ENCODE measurements at regions not wholly inside any gene's neighbourhood (a gene's known extent, or its start where the extent isn't known, plus 50 kb on each side); places are given as distances from the start of the nearest gene placed in this dataset.

DNA sequence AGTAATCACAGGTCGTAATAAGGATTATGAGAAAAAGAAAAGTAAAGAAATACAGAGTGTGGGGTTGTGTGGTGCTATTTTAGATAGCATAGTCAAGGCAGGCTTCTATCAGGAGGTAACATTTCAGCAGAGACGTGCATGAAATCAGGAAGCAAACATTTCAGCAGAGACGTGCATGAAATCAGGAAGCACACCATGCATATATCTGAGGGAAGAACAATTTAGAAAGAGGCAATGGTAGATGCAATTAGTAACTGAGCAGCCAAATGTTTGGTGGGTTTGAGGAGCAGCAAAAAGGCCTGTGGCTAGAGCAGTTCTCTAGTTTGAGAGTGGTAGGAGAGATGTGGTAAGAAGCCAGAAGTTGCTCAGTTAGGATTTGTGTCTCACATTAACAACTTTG lies 713.7 kb downstream of the ADCYAP1 start:
- H3K27me3 ChIP-seq (ENCODE audit: insufficient read depth, low read length) = no peaks in the 10 kb centered on the region
- no peak overlapping the region for H3K4me3 ChIP-seq (ENCODE audit: insufficient read depth, low read length)
- no peaks in the 10 kb centered on the region for H3K36me3 ChIP-seq (ENCODE audit: insufficient read depth, low read length)
- H3K9me3 ChIP-seq (ENCODE audit: low read depth, low read length) = peaks cover 2% of the 10 kb centered on the region
- H3K27ac ChIP-seq (ENCODE audit: low read depth, low read length) = no peak overlapping the region
- H2AFZ ChIP-seq (ENCODE audit: low read length) = no peak overlapping the region
- H4K20me1 ChIP-seq (ENCODE audit: insufficient read depth, low read length) = no peaks in the 10 kb centered on the region
- H3K4me1 ChIP-seq (ENCODE audit: insufficient read depth, low read length) = no peaks in the 10 kb centered on the region
- H3K4me2 ChIP-seq (ENCODE audit: insufficient read depth, low read length) = no peak overlapping the region
- TF ChIP-seq CTCF (IDR thresholded peaks at IDR 0.05; ENCODE audit: extremely low read depth, low read depth, low read length) = no peak
- DNase-seq (ENCODE audit: insufficient read length, low spot score, missing footprints) = no peak
- no peaks in the 10 kb centered on the region for H3K79me2 ChIP-seq (ENCODE audit: insufficient read depth, low read length)

- no peaks in the 10 kb centered on the region for H3K36me3 ChIP-seq (ENCODE audit: insufficient read depth, low read length)
These were observed 714.8 kb downstream of the ADCYAP1 start for GRCh38 chr18:1619507-1619906.

GRCh38 chr18:1624612-1625011 lies 719.9 kb downstream of the ADCYAP1 start:
- Histone ChIP-seq H3K27ac (ENCODE audit: low read depth, low read length) (no peak overlapping the region), H4K20me1 (ENCODE audit: insufficient read depth, low read length) (no peaks in the 10 kb centered on the region), H3K36me3 (ENCODE audit: insufficient read depth, low read length) (no peaks in the 10 kb centered on the region), H3K4me3 (ENCODE audit: insufficient read depth, low read length) (no peak overlapping the region), H3K9me3 (ENCODE audit: low read depth, low read length) (no peaks in the 10 kb centered on the region), H3K79me2 (ENCODE audit: insufficient read depth, low read length) (no peaks in the 10 kb centered on the region), H3K4me2 (ENCODE audit: insufficient read depth, low read length) (no peak overlapping the region), H2AFZ (ENCODE audit: low read length) (no peak overlapping the region), H3K27me3 (ENCODE audit: insufficient read depth, low read length) (no peaks in the 10 kb centered on the region), H3K4me1 (ENCODE audit: insufficient read depth, low read length) (no peaks in the 10 kb centered on the region)
- TF ChIP-seq CTCF (IDR thresholded peaks at IDR 0.05; ENCODE audit: extremely low read depth, low read depth, low read length) = no peak
- no peak for DNase-seq (ENCODE audit: insufficient read length, low spot score, missing footprints)

More at GRCh38 chr18:1619507-1619906, 714.8 kb downstream of the ADCYAP1 start:
- Histone ChIP-seq H3K27me3 (ENCODE audit: insufficient read depth, low read length) (no peaks in the 10 kb centered on the region), H3K4me2 (ENCODE audit: insufficient read depth, low read length) (no peak overlapping the region), H3K4me1 (ENCODE audit: insufficient read depth, low read length) (no peaks in the 10 kb centered on the region), H2AFZ (ENCODE audit: low read length) (no peak overlapping the region), H3K4me3 (ENCODE audit: insufficient read depth, low read length) (no peak overlapping the region), H3K27ac (ENCODE audit: low read depth, low read length) (no peak overlapping the region), H3K79me2 (ENCODE audit: insufficient read depth, low read length) (no peaks in the 10 kb centered on the region), H4K20me1 (ENCODE audit: insufficient read depth, low read length) (no peaks in the 10 kb centered on the region), H3K9me3 (ENCODE audit: low read depth, low read length) (no peaks in the 10 kb centered on the region)
- DNase-seq (ENCODE audit: insufficient read length, low spot score, missing footprints) = no peak
- TF ChIP-seq CTCF (IDR thresholded peaks at IDR 0.05; ENCODE audit: extremely low read depth, low read depth, low read length) = no peak

DNA sequence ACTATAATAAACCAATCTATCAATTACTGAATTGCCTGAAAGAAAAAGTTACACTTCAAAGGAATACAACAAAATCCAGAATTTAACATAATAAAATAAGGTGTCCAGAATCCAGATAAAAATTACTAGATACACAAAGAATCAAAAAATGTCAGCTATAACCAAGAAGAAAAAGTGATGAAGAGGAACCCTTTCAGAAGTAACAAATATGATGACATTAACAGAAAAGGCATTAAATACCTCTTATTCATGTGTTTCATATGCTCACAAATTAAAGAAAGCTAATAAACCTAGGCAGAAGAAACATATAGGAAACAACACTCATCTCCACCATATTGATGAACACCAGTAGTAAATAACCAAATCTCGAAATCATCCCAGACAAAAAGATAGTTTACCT lies 722.8 kb downstream of the ADCYAP1 start:
- no peaks in the 10 kb centered on the region for H3K4me1 ChIP-seq (ENCODE audit: insufficient read depth, low read length)
- no peak for TF ChIP-seq CTCF (IDR thresholded peaks at IDR 0.05; ENCODE audit: extremely low read depth, low read depth, low read length)
- no peaks in the 10 kb centered on the region for H4K20me1 ChIP-seq (ENCODE audit: insufficient read depth, low read length)
- no peaks in the 10 kb centered on the region for H3K36me3 ChIP-seq (ENCODE audit: insufficient read depth, low read length)
- no peak for DNase-seq (ENCODE audit: insufficient read length, low spot score, missing footprints)
- H3K4me3 ChIP-seq (ENCODE audit: insufficient read depth, low read length) = no peak overlapping the region
- no peak overlapping the region for H3K4me2 ChIP-seq (ENCODE audit: insufficient read depth, low read length)
- no peaks in the 10 kb centered on the region for H3K79me2 ChIP-seq (ENCODE audit: insufficient read depth, low read length)
- H2AFZ ChIP-seq (ENCODE audit: low read length) = no peak overlapping the region
- H3K9me3 ChIP-seq (ENCODE audit: low read depth, low read length) = no peaks in the 10 kb centered on the region
- no peaks in the 10 kb centered on the region for H3K27me3 ChIP-seq (ENCODE audit: insufficient read depth, low read length)
- H3K27ac ChIP-seq (ENCODE audit: low read depth, low read length) = no peak overlapping the region

All from osteoblast (primary cell).